ENCODE measurements at regions not wholly inside any gene's neighbourhood (a gene's known extent, or its start where the extent isn't known, plus 50 kb on each side); places are given as distances from the start of the nearest gene placed in this dataset.

DNA sequence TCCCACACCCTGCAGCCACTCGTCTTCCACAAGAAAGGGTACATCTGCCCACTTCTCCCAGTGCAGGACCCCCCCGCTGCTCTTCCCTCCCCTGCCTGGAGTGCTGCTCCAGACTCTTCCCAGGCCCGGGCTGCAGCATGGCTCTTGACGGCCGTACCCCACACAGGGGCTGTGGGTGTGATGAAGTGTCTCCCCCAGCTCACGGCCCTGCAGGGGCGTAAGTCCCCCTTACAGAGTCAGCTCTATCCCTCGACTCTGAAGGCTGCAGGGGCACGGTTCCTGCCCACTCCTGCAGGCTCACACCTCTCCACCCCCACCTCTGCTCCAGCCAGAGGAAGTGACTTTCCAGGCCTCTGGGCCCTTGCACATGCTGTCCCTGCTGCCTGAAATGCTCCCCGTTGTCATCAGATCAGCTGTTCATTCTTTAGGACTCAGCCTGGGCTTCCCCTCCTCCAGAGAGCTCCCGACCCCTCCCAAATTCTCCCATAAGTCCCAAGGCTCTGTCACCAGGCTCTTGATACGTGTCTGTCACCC lies 180.6 kb upstream of the IER5L start:
- DNase-seq (ENCODE audit: low read depth), result no peak
- no peak for TF ChIP-seq CTCF (conservative IDR thresholded peaks at IDR 0.05; ENCODE audit: low read depth, low read length)
- H3K4me3 ChIP-seq (ENCODE audit: low read depth, low read length), result no peak overlapping the region

DNA sequence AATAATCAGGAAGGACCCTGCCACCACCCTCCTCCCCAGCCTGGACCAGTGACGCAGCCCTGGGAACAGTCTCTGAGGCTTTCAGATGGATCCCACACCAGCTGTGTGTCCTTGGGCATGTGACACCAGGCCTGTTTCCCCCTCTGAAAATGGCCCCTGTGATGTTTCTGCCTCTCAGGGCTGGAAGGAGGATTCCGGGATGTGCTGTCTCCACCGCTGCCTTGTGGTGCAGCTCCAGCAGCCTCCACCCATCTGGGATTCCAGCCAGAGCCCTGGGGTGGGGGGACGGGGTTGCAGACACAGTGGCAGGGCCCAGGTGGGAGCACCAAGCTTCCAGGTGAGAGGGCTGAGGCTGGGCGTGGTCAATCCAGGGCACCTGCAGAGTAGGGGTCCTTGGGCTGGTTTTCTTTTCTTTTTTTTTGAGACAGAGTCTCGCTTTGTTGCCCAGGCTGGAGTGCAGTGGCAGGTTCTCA lies 179.7 kb upstream of the IER5L start:
- no peak for TF ChIP-seq CTCF (conservative IDR thresholded peaks at IDR 0.05; ENCODE audit: low read depth, low read length)
- DNase-seq (ENCODE audit: low read depth), result no peak
- no peak overlapping the region for H3K4me3 ChIP-seq (ENCODE audit: low read depth, low read length)

GRCh38 chr9:129356871-129357772 lies 179.1 kb upstream of the IER5L start:
- H3K4me3 ChIP-seq (ENCODE audit: low read depth, low read length), result no peak overlapping the region
- TF ChIP-seq CTCF (conservative IDR thresholded peaks at IDR 0.05; ENCODE audit: low read depth, low read length), result no peak
- DNase-seq (ENCODE audit: low read depth), result no peak

GRCh38 chr9:129355631-129356030 lies 177.6 kb upstream of the IER5L start:
- no peak overlapping the region for H3K4me3 ChIP-seq (ENCODE audit: low read depth, low read length)
- DNase-seq (ENCODE audit: low read depth), result no peak
- TF ChIP-seq CTCF (conservative IDR thresholded peaks at IDR 0.05; ENCODE audit: low read depth, low read length), result no peak

- no peak for DNase-seq (ENCODE audit: low read depth)
- H3K4me3 ChIP-seq (ENCODE audit: low read depth, low read length), result no peak overlapping the region
- no peak for TF ChIP-seq CTCF (conservative IDR thresholded peaks at IDR 0.05; ENCODE audit: low read depth, low read length)
Observed at GRCh38 chr9:129354498-129354897, 176.4 kb upstream of the IER5L start.

DNA sequence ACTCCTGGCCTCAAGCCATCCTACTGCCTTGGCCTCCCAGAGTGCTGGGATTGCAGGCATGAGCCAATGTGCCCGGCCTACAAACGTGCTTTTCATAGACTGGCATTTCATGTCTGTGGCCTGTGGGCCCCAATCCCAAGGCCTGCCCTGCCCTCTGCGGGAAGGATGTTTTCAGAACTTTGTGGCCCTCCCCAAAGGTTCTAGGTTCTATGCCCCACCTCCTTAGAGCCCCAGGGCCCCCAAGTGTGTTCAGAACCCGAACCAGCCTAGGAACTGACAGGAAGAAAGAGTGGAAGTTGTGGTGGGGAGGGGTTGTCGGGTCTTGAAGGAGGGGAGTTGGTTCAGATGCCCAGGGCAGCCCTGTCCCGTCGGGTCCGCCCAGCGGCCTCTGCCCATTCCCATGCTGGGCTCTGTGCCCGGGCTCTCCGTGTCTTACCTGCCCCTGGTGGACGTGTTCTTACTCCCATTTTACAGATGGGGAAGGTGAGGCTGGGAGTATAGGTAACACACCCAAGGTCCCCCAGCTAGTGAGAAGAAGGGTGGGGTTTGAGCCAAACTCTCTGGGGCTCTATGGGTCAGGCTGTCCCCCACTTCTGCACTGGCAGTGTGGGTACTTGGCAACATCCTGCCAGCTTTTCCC lies 175.8 kb upstream of the IER5L start:
- TF ChIP-seq CTCF (conservative IDR thresholded peaks at IDR 0.05; ENCODE audit: low read depth, low read length), result no peak
- no peak for DNase-seq (ENCODE audit: low read depth)
- no peak overlapping the region for H3K4me3 ChIP-seq (ENCODE audit: low read depth, low read length)
